ENCODE measurements at regions not wholly inside any gene's neighbourhood (a gene's known extent, or its start where the extent isn't known, plus 50 kb on each side); places are given as distances from the start of the nearest gene placed in this dataset.

- H3K27ac ChIP-seq = no peak overlapping the region
- H3K4me3 ChIP-seq = no peak overlapping the region
- WGBS (ENCODE audit: low lambda C conversion rate, missing lambda C conversion rate) = 80% methylated on average over 7 of the region's 7 CpGs
- no peak for DNase-seq (ENCODE audit: low spot score)
- no peak overlapping the region for H3K4me2 ChIP-seq
- H3K4me1 ChIP-seq (ENCODE audit: insufficient read depth) = no peaks in the 10 kb centered on the region
- no peaks in the 10 kb centered on the region for H3K9me3 ChIP-seq (ENCODE audit: low read depth)
- H3K36me3 ChIP-seq (replicated peaks; ENCODE audit: insufficient read depth, low read depth) = no peaks in the 10 kb centered on the region
- H2AFZ ChIP-seq = no peak overlapping the region
- H3K27me3 ChIP-seq = no peaks in the 10 kb centered on the region
- no peaks in the 10 kb centered on the region for H3K9me2 ChIP-seq (replicated peaks; ENCODE audit: insufficient read depth)
- no peaks in the 10 kb centered on the region for H4K20me1 ChIP-seq (ENCODE audit: insufficient read depth, poor library complexity, severe bottlenecking)
- H3K79me2 ChIP-seq = no peaks in the 10 kb centered on the region
- no peak for TF ChIP-seq EZH2 (IDR thresholded peaks at IDR 0.05; ENCODE audit: borderline replicate concordance)
- TF ChIP-seq CTCF (IDR thresholded peaks at IDR 0.05; ENCODE audit: poor library complexity) = no peak
- TF ChIP-seq EZH2phosphoT487 (IDR thresholded peaks at IDR 0.05; ENCODE audit: low read depth, severe bottlenecking, unreplicated experiment) = no peak
Observed at GRCh38 chr12:94753036-94753679, 102.8 kb upstream of the TMCC3 start.

DNA sequence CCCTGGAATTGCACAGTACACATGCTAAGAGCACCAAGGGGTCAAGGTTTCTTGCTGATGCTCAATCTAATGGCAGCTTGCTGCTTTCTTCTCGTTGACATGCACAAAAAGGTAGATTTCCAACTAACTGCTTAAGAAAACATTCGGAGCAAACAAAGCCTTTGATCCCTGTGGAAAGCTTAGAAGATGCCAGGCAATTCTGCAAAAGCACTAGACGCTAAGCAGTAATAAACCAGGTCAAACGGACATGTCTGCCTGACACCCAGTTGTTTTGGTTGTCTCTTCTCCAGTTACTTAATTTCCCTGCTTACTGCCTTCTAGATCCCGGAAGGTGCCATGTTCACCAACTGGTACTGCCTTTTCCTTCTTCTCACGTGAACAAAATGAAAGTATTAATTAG is 100.5 kb upstream of the TMCC3 start:
- no peaks in the 10 kb centered on the region for H3K4me1 ChIP-seq (ENCODE audit: insufficient read depth)
- H3K79me2 ChIP-seq = no peaks in the 10 kb centered on the region
- no peaks in the 10 kb centered on the region for H4K20me1 ChIP-seq (ENCODE audit: insufficient read depth, poor library complexity, severe bottlenecking)
- no peak overlapping the region for H3K4me3 ChIP-seq
- DNase-seq (ENCODE audit: low spot score) = peak; percentile 22
- no peak overlapping the region for H3K27ac ChIP-seq
- H3K9me2 ChIP-seq (replicated peaks; ENCODE audit: insufficient read depth) = no peaks in the 10 kb centered on the region
- TF ChIP-seq EZH2phosphoT487 (IDR thresholded peaks at IDR 0.05; ENCODE audit: low read depth, severe bottlenecking, unreplicated experiment) (no peak), EZH2 (IDR thresholded peaks at IDR 0.05; ENCODE audit: borderline replicate concordance) (no peak), CTCF (IDR thresholded peaks at IDR 0.05; ENCODE audit: poor library complexity) (no peak)
- H2AFZ ChIP-seq = no peak overlapping the region
- H3K4me2 ChIP-seq = no peak overlapping the region
- H3K9me3 ChIP-seq (ENCODE audit: low read depth) = no peaks in the 10 kb centered on the region
- WGBS (ENCODE audit: low lambda C conversion rate, missing lambda C conversion rate) = 41% methylated on average over 6 of the region's 6 CpGs
- H3K27me3 ChIP-seq = no peaks in the 10 kb centered on the region
- H3K36me3 ChIP-seq (replicated peaks; ENCODE audit: insufficient read depth, low read depth) = no peaks in the 10 kb centered on the region

DNA sequence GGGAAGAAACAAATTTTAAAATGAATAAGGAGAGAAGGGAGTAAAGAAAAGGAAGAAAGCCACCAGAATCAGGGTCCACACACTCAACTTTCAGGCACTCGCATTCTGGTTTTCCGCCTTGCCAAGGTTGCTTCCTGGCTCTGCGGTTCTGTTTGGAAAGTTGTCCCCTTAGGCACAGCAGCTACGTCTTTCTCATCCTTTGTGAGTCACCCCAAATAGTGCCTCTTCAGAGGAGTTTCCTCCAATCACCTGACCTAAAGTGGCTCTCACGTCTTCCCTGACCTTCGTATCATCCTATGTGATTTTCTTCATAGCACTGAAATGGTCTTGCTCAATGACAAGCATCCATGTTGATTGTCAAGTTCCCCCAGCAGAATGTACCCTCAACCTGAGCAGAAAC is 99.5 kb upstream of the TMCC3 start:
- Histone ChIP-seq H3K9me3 (ENCODE audit: low read depth) (no peaks in the 10 kb centered on the region), H3K4me3 (no peak overlapping the region), H3K36me3 (replicated peaks; ENCODE audit: insufficient read depth, low read depth) (no peaks in the 10 kb centered on the region), H3K9me2 (replicated peaks; ENCODE audit: insufficient read depth) (no peaks in the 10 kb centered on the region), H4K20me1 (ENCODE audit: insufficient read depth, poor library complexity, severe bottlenecking) (no peaks in the 10 kb centered on the region), H3K27me3 (no peaks in the 10 kb centered on the region), H3K79me2 (no peaks in the 10 kb centered on the region), H3K4me2 (no peak overlapping the region), H2AFZ (no peak overlapping the region), H3K4me1 (ENCODE audit: insufficient read depth) (no peaks in the 10 kb centered on the region), H3K27ac (no peak overlapping the region)
- TF ChIP-seq CTCF (IDR thresholded peaks at IDR 0.05; ENCODE audit: poor library complexity) (no peak), EZH2 (IDR thresholded peaks at IDR 0.05; ENCODE audit: borderline replicate concordance) (no peak), EZH2phosphoT487 (IDR thresholded peaks at IDR 0.05; ENCODE audit: low read depth, severe bottlenecking, unreplicated experiment) (no peak)
- DNase-seq (ENCODE audit: low spot score) = no peak
- 77% methylated on average over 6 of the region's 6 CpGs for WGBS (ENCODE audit: low lambda C conversion rate, missing lambda C conversion rate)

Measured in hepatocyte (in vitro differentiated cells).